Right lobe of liver (tissue), 4 donors: ENCODE measurements at regions not wholly inside any gene's neighbourhood (a gene's known extent, or its start where the extent isn't known, plus 50 kb on each side); places are given as distances from the start of the nearest gene placed in this dataset.

Experiments
- POLR2A ChIP-seq: fragments of 450-650 bp; IDR thresholded peaks from one replicate; pipeline ENCODE4 v1.6.1; 2017; ENCODE audit warnings: antibody characterized with exemption, mild to moderate bottlenecking
- TF ChIP-seq, protein P1 (sequence below), 4 donors: fragments of 200-600 bp in 3 of 4; fragments of 450-650 bp in 1 of 4; IDR thresholded peaks; one replicate each; pipeline versions ENCODE4 v1.5.1 to v1.8.0; 2016 to 2022; ENCODE audit warnings: antibody characterized with exemption in 4 of 4, mild to moderate bottlenecking in 2 of 4
- donor health status: DM: no; HTN: no; CAD: no.
- donor health status: DM: no; HTN: no; CAD: no.
- donor health status: DM: no; HTN: yes; CAD: no.

DNA sequence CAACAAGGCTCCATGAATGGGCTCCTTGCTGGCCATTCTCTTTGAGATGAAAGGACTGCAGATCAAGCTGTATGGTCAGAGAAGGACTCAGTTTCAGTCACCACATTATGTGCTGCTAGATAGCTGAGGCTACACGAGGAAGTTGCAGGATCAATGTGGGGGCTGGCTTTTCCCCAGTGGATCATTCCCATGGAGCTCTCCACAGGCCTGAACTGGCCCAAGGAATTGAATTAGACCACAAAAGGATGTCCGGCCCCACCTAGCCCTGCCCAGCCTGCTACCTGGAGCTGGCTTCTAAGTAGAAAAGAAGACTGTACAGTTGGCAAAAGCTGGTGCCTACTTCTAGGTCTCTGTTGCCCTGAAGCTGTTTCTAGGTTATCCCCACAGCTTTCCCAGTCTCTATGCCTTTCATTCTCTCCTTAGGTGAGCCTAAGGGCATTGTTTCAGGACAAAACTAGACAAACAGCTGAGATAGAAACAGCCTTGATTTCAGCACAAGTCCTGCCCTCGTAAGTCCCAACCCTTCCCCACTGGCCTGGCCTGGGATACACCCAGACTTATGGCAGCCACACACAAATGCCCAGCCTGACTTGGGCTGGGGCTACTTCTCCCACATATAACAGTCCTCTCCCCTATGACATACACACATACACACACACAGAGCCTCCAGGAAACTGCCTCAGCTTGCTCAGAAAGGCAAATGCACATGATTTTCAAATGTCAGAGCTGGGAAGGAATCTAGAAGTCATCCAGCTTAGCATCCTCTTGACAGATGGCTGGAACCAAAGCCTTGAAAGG is 129.1 kb upstream of the NCAM1 start:
- TF ChIP-seq, protein P1, sequence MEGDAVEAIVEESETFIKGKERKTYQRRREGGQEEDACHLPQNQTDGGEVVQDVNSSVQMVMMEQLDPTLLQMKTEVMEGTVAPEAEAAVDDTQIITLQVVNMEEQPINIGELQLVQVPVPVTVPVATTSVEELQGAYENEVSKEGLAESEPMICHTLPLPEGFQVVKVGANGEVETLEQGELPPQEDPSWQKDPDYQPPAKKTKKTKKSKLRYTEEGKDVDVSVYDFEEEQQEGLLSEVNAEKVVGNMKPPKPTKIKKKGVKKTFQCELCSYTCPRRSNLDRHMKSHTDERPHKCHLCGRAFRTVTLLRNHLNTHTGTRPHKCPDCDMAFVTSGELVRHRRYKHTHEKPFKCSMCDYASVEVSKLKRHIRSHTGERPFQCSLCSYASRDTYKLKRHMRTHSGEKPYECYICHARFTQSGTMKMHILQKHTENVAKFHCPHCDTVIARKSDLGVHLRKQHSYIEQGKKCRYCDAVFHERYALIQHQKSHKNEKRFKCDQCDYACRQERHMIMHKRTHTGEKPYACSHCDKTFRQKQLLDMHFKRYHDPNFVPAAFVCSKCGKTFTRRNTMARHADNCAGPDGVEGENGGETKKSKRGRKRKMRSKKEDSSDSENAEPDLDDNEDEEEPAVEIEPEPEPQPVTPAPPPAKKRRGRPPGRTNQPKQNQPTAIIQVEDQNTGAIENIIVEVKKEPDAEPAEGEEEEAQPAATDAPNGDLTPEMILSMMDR (IDR thresholded peaks at IDR 0.05), result no peak
- no peak for TF ChIP-seq POLR2A
